ENCODE measurements at regions not wholly inside any gene's neighbourhood (a gene's known extent, or its start where the extent isn't known, plus 50 kb on each side); places are given as distances from the start of the nearest gene placed in this dataset.

- intact Hi-C loops (cut with micrococcal nuclease): no loop called here
- Mint-ChIP-seq H3K27ac (no peak overlapping the region), H3K36me3 (ENCODE audit: low read depth) (no peaks in the 10 kb centered on the region), H3K4me3 (no peak overlapping the region), H3K4me1 (peaks cover 21% of the 10 kb centered on the region), H3K9me3 (no peaks in the 10 kb centered on the region), H3K27me3 (no peaks in the 10 kb centered on the region)
- ATAC-seq (ENCODE audit: low read depth) (no peak), DNase-seq (no peak)
- TF ChIP-seq, protein P1, sequence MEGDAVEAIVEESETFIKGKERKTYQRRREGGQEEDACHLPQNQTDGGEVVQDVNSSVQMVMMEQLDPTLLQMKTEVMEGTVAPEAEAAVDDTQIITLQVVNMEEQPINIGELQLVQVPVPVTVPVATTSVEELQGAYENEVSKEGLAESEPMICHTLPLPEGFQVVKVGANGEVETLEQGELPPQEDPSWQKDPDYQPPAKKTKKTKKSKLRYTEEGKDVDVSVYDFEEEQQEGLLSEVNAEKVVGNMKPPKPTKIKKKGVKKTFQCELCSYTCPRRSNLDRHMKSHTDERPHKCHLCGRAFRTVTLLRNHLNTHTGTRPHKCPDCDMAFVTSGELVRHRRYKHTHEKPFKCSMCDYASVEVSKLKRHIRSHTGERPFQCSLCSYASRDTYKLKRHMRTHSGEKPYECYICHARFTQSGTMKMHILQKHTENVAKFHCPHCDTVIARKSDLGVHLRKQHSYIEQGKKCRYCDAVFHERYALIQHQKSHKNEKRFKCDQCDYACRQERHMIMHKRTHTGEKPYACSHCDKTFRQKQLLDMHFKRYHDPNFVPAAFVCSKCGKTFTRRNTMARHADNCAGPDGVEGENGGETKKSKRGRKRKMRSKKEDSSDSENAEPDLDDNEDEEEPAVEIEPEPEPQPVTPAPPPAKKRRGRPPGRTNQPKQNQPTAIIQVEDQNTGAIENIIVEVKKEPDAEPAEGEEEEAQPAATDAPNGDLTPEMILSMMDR (IDR thresholded peaks at IDR 0.05): no peak
- POLR2A ChIA-PET: no interaction called here
- CTCF ChIA-PET: no interaction called here
Measured at GRCh38 chr1:185368313-185368855, 51.3 kb upstream of the IVNS1ABP start.

DNA sequence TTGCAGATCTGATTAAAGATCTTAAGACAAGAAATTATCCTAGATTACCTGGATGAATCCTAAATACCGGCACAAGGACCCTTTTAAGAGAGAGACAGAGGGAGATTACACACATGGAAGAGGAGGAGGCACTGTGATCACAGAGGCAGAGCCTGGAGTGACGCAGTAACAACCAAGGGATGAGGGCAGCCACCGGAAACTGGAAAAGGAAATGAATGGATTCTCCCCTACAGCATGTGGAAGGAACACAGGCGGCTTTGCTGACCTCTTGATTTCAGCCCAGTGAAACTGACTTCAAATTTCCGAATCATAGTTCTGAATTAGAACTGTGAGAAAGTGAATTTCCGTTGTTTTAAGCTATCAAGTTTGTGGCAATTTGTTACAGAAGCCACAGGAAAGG, 50.2 kb upstream of the IVNS1ABP start:
- H3K27me3 Mint-ChIP-seq: no peaks in the 10 kb centered on the region
- no peaks in the 10 kb centered on the region for H3K36me3 Mint-ChIP-seq (ENCODE audit: low read depth)
- TF ChIP-seq, protein P1 (IDR thresholded peaks at IDR 0.05): no peak
- CTCF ChIA-PET: no interaction called here
- H3K4me1 Mint-ChIP-seq: peaks cover 21% of the 10 kb centered on the region
- DNase-seq: no peak
- H3K9me3 Mint-ChIP-seq: peaks cover 6% of the 10 kb centered on the region
- intact Hi-C loops (cut with micrococcal nuclease): no loop called here
- ATAC-seq (ENCODE audit: low read depth): no peak
- H3K27ac Mint-ChIP-seq: no peak overlapping the region
- POLR2A ChIA-PET: interaction anchor here (0.7 kb wide), 1 partner anchor 21 kb away, joined by 5 read pairs; no protein-coding TSS in a partner anchor
- no peak overlapping the region for H3K4me3 Mint-ChIP-seq

All from activated B cell treated with CpG ODN at 0.5 μM for 24 hours (primary cell).